ENCODE measurements at regions not wholly inside any gene's neighbourhood (a gene's known extent, or its start where the extent isn't known, plus 50 kb on each side); places are given as distances from the start of the nearest gene placed in this dataset.

GRCh38 chr1:112805155-112805853 lies 90.2 kb upstream of the PPM1J start:
- Mint-ChIP-seq H3K9me3 (no peaks in the 10 kb centered on the region), H3K4me1 (peaks cover 61% of the 10 kb centered on the region), H3K27me3 (ENCODE audit: low read depth) (peaks cover 18% of the 10 kb centered on the region), H3K27ac (peak overlapping the region; percentile 10; the same call in 1 of the 2 replicates), H3K4me3 (no peak overlapping the region), H3K36me3 (no peaks in the 10 kb centered on the region)
- TF ChIP-seq ELF4 (CRISPR knock-in tag; IDR thresholded peaks at IDR 0.05; ENCODE audit: low read depth) (no peak), ZNF416 (CRISPR knock-in tag; IDR thresholded peaks at IDR 0.05) (no peak), ERG (CRISPR knock-in tag; IDR thresholded peaks at IDR 0.05) (no peak), PRRX2 (CRISPR knock-in tag; IDR thresholded peaks at IDR 0.05) (no peak), USF2 (CRISPR knock-in tag; IDR thresholded peaks at IDR 0.05) (no peak), PREB (CRISPR knock-in tag; IDR thresholded peaks at IDR 0.05; ENCODE audit: borderline replicate concordance) (no peak), CBFB (CRISPR knock-in tag; IDR thresholded peaks at IDR 0.05; ENCODE audit: low read depth) (no peak), EMX1 (CRISPR knock-in tag; IDR thresholded peaks at IDR 0.05) (no peak), TCF7 (CRISPR knock-in tag; IDR thresholded peaks at IDR 0.05; ENCODE audit: low read depth) (no peak), ZBTB21 (CRISPR knock-in tag; IDR thresholded peaks at IDR 0.05; ENCODE audit: borderline replicate concordance) (no peak), AR (CRISPR knock-in tag; IDR thresholded peaks at IDR 0.05) (no peak), RORB (CRISPR knock-in tag; IDR thresholded peaks at IDR 0.05) (no peak), CREB1 (CRISPR knock-in tag; IDR thresholded peaks at IDR 0.05) (no peak), ZBTB43 (CRISPR knock-in tag; IDR thresholded peaks at IDR 0.05) (no peak), TEAD1 (CRISPR knock-in tag; IDR thresholded peaks at IDR 0.05) (no peak), ZNF532 (CRISPR knock-in tag; IDR thresholded peaks at IDR 0.05; ENCODE audit: borderline replicate concordance) (no peak)
- POLR2A ChIA-PET, result no interaction called here
- DNase-seq (ENCODE audit: low spot score) (no peak), ATAC-seq (no peak)
- CTCF ChIA-PET, result interaction anchor here (0.6 to 13.7 kb wide), 18 partner anchors 10 to 327 kb away, joined by 3 to 373 read pairs (median 8); partner anchors contain the start of genes LRIG2 and PPM1J

All from WTC11 (cell line).